Mucosa of stomach (tissue), 1 donor: ENCODE measurements at regions not wholly inside any gene's neighbourhood (a gene's known extent, or its start where the extent isn't known, plus 50 kb on each side); places are given as distances from the start of the nearest gene placed in this dataset.

Source experiments
- H3K27me3 ChIP-seq: one replicate; pipeline ENCODE4 v1.7.0; 2013; ENCODE audit warnings: mild to moderate bottlenecking, low read length; ENCODE audit not compliant: control insufficient read depth, insufficient read depth
- H3K36me3 ChIP-seq: one replicate; pipeline ENCODE4 v1.7.0; 2013; ENCODE audit warnings: low read length; ENCODE audit not compliant: control insufficient read depth, insufficient read depth
- H3K4me1 ChIP-seq: one replicate; pipeline ENCODE4 v1.7.0; 2013; ENCODE audit warnings: mild to moderate bottlenecking, low read length; ENCODE audit not compliant: control insufficient read depth, insufficient read depth
- H3K4me3 ChIP-seq: one replicate; pipeline ENCODE4 v1.7.0; 2013; ENCODE audit warnings: low read length
- H3K9ac ChIP-seq: one replicate; pipeline ENCODE4 v1.7.0; 2013; ENCODE audit warnings: mild to moderate bottlenecking, low read length, moderate library complexity
- H3K9me3 ChIP-seq: one replicate; pipeline ENCODE4 v1.7.0; 2013; ENCODE audit warnings: mild to moderate bottlenecking, low read length, moderate library complexity; ENCODE audit not compliant: control insufficient read depth
- donor health status: Pancreatic carcinoma.

DNA sequence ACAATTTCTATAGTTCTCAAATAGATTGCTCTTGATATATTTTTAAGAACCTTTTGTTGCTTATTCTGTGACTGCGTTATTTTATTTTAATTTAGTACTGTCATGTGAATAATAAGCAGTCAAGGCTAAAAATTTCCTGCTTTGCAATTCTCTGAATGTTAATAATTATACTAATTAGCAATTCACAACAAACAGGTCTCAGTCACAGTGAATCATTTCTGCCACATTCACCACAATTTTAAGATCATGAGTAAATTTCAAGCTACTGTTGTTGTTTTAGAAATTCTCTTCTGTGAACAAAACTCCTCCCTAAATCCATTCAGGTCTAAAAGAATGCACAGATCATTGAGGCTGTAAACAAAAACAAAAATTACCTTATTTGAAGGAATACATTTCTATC is 339.6 kb upstream of the DPYD start:
- no peaks in the 10 kb centered on the region for H3K27me3 ChIP-seq
- H3K9me3 ChIP-seq = no peaks in the 10 kb centered on the region
- H3K36me3 ChIP-seq = no peaks in the 10 kb centered on the region
- no peak overlapping the region for H3K4me3 ChIP-seq
- H3K4me1 ChIP-seq = peaks cover 5% of the 10 kb centered on the region
- no peak overlapping the region for H3K9ac ChIP-seq

- Histone ChIP-seq H3K36me3 (no peaks in the 10 kb centered on the region), H3K4me3 (no peak overlapping the region), H3K4me1 (no peaks in the 10 kb centered on the region), H3K9ac (no peak overlapping the region), H3K27me3 (no peaks in the 10 kb centered on the region), H3K9me3 (no peaks in the 10 kb centered on the region)
Measured at GRCh38 chr1:98256700-98257099, 335.9 kb upstream of the DPYD start.

DNA sequence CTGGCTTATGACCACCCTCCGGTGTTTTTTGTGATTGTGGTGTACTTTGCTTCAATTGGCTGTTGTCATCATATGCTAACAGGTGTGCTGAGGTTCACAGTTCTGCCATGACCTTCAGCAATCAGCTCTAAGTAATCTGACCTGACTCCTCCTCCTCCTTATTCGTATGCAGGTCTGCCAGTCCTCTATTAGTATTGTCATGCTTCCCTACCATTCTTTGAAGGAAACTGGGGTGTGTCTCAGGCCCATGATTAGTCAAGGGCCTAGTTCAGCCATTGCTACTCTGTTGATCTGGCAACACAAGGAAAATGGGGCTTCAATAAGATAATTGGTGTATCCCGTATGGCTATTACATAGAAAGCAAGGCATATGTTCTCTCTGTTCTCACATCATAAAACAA is 332.3 kb upstream of the DPYD start:
- no peak overlapping the region for H3K9ac ChIP-seq
- H3K9me3 ChIP-seq = no peaks in the 10 kb centered on the region
- H3K36me3 ChIP-seq = no peaks in the 10 kb centered on the region
- no peak overlapping the region for H3K4me3 ChIP-seq
- no peaks in the 10 kb centered on the region for H3K4me1 ChIP-seq
- H3K27me3 ChIP-seq = no peaks in the 10 kb centered on the region

- no peaks in the 10 kb centered on the region for H3K27me3 ChIP-seq
- H3K4me1 ChIP-seq = no peaks in the 10 kb centered on the region
- H3K36me3 ChIP-seq = no peaks in the 10 kb centered on the region
- no peak overlapping the region for H3K9ac ChIP-seq
- no peak overlapping the region for H3K4me3 ChIP-seq
- no peaks in the 10 kb centered on the region for H3K9me3 ChIP-seq
Measured at GRCh38 chr1:98251497-98251896, 330.7 kb upstream of the DPYD start.

DNA sequence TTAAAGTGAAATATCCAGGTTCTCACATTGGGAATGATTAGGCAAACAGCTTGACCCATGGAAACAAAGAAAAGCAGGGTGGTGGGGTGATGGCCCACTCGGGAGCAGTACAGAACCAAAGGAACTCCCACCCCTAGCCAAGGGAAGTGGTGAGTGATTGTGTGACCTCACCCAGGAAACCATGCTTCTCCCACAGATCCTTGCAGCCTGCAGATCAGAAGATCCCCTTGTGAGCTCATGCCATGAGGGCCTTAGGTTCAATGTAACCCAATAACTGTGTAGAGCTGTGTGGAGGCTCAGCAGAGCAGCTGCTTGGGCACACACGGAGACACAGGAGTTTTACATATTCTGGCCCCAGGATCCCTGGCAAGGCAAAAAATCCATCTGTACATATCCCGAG is 311.8 kb upstream of the DPYD start:
- H3K4me3 ChIP-seq = no peak overlapping the region
- no peaks in the 10 kb centered on the region for H3K9me3 ChIP-seq
- no peaks in the 10 kb centered on the region for H3K36me3 ChIP-seq
- H3K4me1 ChIP-seq = no peaks in the 10 kb centered on the region
- no peak overlapping the region for H3K9ac ChIP-seq
- H3K27me3 ChIP-seq = no peaks in the 10 kb centered on the region

DNA sequence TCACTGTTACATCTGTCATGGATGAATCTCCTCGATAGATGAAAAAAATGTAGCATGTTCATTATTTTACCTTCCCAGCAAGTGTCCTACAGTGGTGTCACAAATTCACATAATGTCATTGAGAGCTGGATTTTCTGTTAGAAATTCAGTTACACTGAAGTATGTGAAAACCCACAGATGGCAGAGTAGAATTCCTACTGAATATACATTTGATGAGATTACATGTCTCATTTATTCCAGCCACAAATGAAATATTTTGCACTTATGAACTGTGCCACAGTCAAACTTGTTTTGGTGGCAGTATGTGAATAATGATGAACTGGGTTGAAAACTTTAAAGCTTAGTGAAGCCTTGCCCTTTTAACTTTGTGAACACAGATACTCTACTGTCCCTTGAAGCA is 301.9 kb upstream of the DPYD start:
- H3K9me3 ChIP-seq = no peaks in the 10 kb centered on the region
- no peaks in the 10 kb centered on the region for H3K36me3 ChIP-seq
- no peak overlapping the region for H3K9ac ChIP-seq
- H3K4me3 ChIP-seq = no peak overlapping the region
- H3K27me3 ChIP-seq = no peaks in the 10 kb centered on the region
- H3K4me1 ChIP-seq = peaks cover 4% of the 10 kb centered on the region

GRCh38 chr1:98221923-98222322 is 301.1 kb upstream of the DPYD start:
- H3K9me3 ChIP-seq = no peaks in the 10 kb centered on the region
- H3K4me1 ChIP-seq = peaks cover 2% of the 10 kb centered on the region
- no peak overlapping the region for H3K4me3 ChIP-seq
- H3K36me3 ChIP-seq = no peaks in the 10 kb centered on the region
- H3K9ac ChIP-seq = no peak overlapping the region
- no peaks in the 10 kb centered on the region for H3K27me3 ChIP-seq

- H3K9me3 ChIP-seq = no peaks in the 10 kb centered on the region
- H3K4me1 ChIP-seq = no peaks in the 10 kb centered on the region
- H3K9ac ChIP-seq = no peak overlapping the region
Measured at GRCh38 chr1:98217601-98218000, 296.8 kb upstream of the DPYD start.

DNA sequence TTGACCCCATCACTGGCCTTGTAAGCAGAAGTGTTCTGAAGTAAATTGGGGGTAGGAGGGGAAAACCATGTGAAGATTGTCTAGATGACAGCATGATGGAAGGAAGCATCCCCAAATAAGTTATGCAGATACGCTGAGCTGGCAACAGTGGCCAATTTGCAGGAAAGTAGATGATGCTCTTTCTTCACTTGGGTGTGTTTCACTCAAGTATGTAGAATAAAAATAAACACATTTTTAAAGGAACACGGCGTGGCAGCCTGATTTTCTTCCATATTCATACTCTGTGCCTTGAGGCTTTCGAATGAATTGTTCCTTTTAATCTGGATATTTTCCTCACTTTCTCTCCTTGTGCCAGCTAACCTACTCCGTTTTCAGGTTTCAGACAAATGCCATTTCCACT is 295.5 kb upstream of the DPYD start:
- H3K36me3 ChIP-seq = no peaks in the 10 kb centered on the region
- H3K9me3 ChIP-seq = no peaks in the 10 kb centered on the region
- no peaks in the 10 kb centered on the region for H3K27me3 ChIP-seq
- H3K9ac ChIP-seq = no peak overlapping the region
- H3K4me1 ChIP-seq = no peaks in the 10 kb centered on the region
- no peak overlapping the region for H3K4me3 ChIP-seq

More at GRCh38 chr1:98217601-98218000, 296.8 kb upstream of the DPYD start:
- Histone ChIP-seq H3K4me3 (no peak overlapping the region), H3K36me3 (no peaks in the 10 kb centered on the region), H3K27me3 (no peaks in the 10 kb centered on the region)

DNA sequence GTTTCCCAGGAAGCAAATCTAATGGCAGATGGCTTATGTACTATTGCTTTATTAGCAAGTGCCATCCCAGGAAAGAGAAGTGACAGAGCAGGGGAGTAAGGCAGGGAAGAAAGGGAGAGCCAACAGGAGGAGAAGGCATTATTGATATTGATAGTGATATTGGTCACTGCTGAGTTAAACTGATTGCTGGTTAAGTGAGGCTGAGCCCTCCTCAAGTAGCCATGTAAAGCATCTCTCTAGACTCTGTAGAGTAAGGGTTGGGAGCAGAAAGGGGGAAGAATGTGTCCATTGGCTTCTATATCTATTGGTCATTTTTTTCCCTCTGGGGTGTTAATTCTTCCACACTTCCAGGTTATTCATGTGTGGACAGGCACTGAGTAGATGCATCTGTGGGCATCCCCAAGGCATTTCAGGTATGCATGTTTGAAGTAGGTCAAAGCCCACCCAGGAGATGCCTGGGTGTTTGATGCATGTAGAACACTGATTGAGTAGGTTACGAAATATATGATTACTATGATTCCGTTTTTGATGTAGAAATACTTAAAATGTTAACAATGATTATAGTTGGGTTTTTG is 290.5 kb upstream of the DPYD start:
- Histone ChIP-seq H3K36me3 (no peaks in the 10 kb centered on the region), H3K4me1 (no peaks in the 10 kb centered on the region), H3K4me3 (no peak overlapping the region), H3K27me3 (no peaks in the 10 kb centered on the region), H3K9me3 (no peaks in the 10 kb centered on the region), H3K9ac (no peak overlapping the region)

DNA sequence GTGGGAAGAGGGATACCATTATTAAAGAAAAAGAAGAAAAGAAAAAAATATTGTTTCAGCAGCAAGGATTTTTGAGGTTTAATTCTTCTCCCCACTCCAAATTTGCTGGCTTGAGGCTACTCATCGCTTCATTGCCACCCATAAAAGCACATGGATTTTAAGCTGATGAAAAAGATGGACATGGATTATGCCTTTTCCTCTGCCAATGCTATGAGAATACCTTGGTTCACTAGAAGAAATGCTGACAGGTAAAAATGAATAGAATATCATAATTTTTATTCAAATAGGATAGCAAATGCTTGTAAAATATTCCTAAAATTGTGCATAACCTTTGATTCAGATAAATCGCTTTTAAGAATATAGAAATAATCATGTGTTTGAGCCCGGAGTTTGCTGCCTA is 289.7 kb upstream of the DPYD start:
- Histone ChIP-seq H3K4me3 (no peak overlapping the region), H3K9ac (no peak overlapping the region), H3K9me3 (no peaks in the 10 kb centered on the region), H3K27me3 (no peaks in the 10 kb centered on the region), H3K4me1 (no peaks in the 10 kb centered on the region), H3K36me3 (no peaks in the 10 kb centered on the region)

GRCh38 chr1:98210064-98210463 is 289.2 kb upstream of the DPYD start:
- Histone ChIP-seq H3K9ac (no peak overlapping the region), H3K36me3 (no peaks in the 10 kb centered on the region), H3K27me3 (no peaks in the 10 kb centered on the region), H3K9me3 (no peaks in the 10 kb centered on the region), H3K4me1 (no peaks in the 10 kb centered on the region), H3K4me3 (no peak overlapping the region)
